Upper lobe of right lung (tissue), 1 donor: ENCODE measurements at regions not wholly inside any gene's neighbourhood (a gene's known extent, or its start where the extent isn't known, plus 50 kb on each side); places are given as distances from the start of the nearest gene placed in this dataset.

Experiments
- ATAC-seq: fragments of 200-7000 bp; cut with Tn5 transposase; one replicate; pipeline ENCODE4 v1.9.1; 2020; ENCODE audit warnings: mild to moderate bottlenecking, moderate library complexity
- DNase-seq: peaks from one replicate; pipeline ENCODE4 v3.0.0-alpha.2; 2020
- H3K27ac ChIP-seq: fragments of 200-600 bp; one replicate; pipeline ENCODE4 v1.8.0; 2022
- H3K27me3 ChIP-seq: fragments of 200-600 bp; one replicate; pipeline ENCODE4 v1.8.0; 2022; ENCODE audit warnings: mild to moderate bottlenecking
- H3K36me3 ChIP-seq: fragments of 200-600 bp; one replicate; pipeline ENCODE4 v1.8.0; 2022
- H3K4me1 ChIP-seq: fragments of 200-600 bp; one replicate; pipeline ENCODE4 v1.8.0; 2022
- H3K4me3 ChIP-seq: fragments of 200-600 bp; one replicate; pipeline ENCODE4 v1.8.0; 2022; ENCODE audit warnings: mild to moderate bottlenecking
- H3K9me3 ChIP-seq: fragments of 200-600 bp; one replicate; pipeline ENCODE4 v1.8.0; 2022
- intact Hi-C: fragments of 100-400 bp; cut with DNase I; formaldehyde crosslinking; loops from one replicate; pipeline ENCODE4 v1.11.0; 2022
- TF ChIP-seq, protein P1 (sequence below): fragments of 200-600 bp; IDR thresholded peaks from one replicate; pipeline ENCODE4 v1.8.0; 2022; ENCODE audit warnings: antibody characterized with exemption
- donor health status: DM: no; HTN: yes; CAD: no; lungs with severe emphysema.

DNA sequence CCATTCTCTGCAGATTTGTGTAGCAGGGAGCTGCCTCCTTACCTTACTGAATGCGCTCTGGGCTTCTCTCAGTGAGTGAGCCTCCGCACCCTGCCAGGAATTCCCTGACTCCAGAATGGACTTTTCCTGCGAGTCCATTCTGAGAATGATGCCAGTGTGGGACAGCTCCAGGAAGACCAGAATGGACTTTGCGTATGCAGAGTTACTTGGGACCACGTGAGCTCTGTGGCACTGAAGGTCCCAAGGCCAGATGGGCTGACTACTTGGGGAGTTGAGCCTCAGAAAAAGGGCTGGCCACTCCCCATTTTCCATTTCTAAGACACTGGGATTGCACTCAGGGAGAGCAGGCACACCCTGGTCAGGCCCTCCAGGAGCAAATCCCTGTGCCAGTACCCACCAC, 324.7 kb upstream of the ZMIZ1 start:
- ATAC-seq = no peak
- TF ChIP-seq, protein P1, sequence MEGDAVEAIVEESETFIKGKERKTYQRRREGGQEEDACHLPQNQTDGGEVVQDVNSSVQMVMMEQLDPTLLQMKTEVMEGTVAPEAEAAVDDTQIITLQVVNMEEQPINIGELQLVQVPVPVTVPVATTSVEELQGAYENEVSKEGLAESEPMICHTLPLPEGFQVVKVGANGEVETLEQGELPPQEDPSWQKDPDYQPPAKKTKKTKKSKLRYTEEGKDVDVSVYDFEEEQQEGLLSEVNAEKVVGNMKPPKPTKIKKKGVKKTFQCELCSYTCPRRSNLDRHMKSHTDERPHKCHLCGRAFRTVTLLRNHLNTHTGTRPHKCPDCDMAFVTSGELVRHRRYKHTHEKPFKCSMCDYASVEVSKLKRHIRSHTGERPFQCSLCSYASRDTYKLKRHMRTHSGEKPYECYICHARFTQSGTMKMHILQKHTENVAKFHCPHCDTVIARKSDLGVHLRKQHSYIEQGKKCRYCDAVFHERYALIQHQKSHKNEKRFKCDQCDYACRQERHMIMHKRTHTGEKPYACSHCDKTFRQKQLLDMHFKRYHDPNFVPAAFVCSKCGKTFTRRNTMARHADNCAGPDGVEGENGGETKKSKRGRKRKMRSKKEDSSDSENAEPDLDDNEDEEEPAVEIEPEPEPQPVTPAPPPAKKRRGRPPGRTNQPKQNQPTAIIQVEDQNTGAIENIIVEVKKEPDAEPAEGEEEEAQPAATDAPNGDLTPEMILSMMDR = no peak
- no peak overlapping the region for H3K27ac ChIP-seq

DNA sequence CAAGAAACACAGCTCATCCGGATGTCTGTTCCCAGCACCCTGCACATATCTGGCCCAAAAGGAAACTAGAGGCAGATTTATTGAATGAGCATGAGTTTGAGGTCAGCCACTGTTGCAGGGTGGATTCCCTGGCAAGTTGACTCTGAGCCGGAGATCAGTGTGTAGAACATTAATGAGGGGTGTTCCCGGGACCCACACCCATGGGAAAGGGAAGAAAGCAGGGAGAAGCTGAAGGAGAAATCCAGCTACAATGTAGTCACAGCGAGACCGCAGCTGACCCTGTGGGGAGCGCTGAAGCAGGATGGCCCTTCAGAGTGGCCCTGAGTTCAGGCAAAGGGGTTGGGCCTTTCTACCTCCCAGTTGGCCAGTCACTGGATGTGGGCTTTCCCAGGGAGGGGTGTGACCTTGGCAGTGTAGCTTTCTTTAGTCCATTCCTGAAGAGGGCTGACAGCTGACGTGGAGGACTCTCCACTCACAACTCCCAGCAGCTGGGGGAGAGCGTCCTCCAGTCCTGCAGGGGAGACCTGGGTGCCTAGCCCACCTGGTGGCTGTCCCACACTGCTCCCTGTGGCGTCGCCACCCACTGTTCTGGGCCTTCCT, 324.2 kb upstream of the ZMIZ1 start:
- H3K27ac ChIP-seq = peak overlapping the region; percentile 3

More for the DNA sequence above, 324.7 kb upstream of the ZMIZ1 start:
- H3K4me1 ChIP-seq = peaks cover 19% of the 10 kb centered on the region
- H3K4me3 ChIP-seq = no peak overlapping the region
- H3K9me3 ChIP-seq = no peaks in the 10 kb centered on the region
- intact Hi-C loops = no loop called here
- DNase-seq = no peak
- no peaks in the 10 kb centered on the region for H3K27me3 ChIP-seq
- H3K36me3 ChIP-seq = no peaks in the 10 kb centered on the region

DNA sequence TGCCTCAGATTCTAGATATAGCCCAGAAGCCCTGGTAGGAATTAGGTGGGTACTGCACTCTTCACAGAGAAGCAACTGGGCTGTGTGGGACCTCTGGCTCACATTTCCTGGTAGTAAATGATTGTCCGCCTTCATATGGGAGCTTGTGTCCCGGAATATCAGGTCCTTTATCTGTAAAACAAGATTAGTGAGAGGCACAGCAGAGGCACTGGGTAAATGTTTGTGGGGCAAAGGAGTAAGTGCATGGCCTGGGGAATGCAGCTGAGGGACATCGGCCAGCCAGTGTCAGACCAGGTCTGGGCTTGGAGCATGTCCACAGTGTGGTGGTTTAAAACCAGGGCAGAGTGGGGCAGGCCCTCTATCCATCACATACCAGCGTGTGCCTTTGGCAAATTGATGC, 323.3 kb upstream of the ZMIZ1 start:
- ATAC-seq (peak; percentile 7), DNase-seq (no peak)
- Histone ChIP-seq H3K4me3 (no peak overlapping the region), H3K4me1 (peaks cover 19% of the 10 kb centered on the region), H3K27ac (no peak overlapping the region), H3K36me3 (no peaks in the 10 kb centered on the region), H3K27me3 (no peaks in the 10 kb centered on the region), H3K9me3 (no peaks in the 10 kb centered on the region)
- intact Hi-C loops = no loop called here
- TF ChIP-seq, protein P1 = no peak

More for the DNA sequence above, 324.2 kb upstream of the ZMIZ1 start:
- H3K27me3 ChIP-seq = no peaks in the 10 kb centered on the region
- TF ChIP-seq, protein P1 = no peak
- intact Hi-C loops = no loop called here
- H3K4me1 ChIP-seq = peaks cover 19% of the 10 kb centered on the region
- ATAC-seq = peak; percentile 62
- no peak overlapping the region for H3K4me3 ChIP-seq
- no peaks in the 10 kb centered on the region for H3K36me3 ChIP-seq
- no peaks in the 10 kb centered on the region for H3K9me3 ChIP-seq
- DNase-seq = no peak

DNA sequence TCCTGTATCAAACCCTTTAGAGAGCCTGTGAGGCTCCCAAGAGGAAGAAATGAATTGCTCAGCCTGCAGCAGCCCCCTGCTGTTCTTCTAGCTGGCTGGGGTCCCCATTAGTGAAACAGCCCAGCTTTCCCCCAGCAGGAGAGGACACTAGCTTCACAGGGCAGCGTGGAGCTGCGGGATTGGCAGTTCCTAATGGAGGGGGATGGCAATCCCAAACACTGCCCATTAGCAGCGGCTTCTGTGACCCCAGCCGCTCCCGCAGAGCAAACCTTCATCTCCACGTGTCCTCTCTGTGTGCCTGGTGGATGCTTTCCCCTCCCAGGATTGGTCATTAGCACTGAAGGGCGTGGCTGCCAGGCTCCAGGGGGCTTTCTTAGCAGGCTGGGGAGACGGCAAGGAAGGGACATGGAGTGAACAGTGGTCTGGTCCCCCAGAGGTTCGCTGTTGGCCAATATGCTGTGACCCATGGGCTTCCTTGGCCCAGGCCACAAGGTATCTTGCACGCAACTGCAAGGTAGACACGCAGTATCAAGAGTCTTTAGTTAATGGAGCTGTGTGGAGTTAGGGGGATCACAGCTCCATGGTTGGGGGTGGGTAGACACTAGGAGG, 322.5 kb upstream of the ZMIZ1 start:
- TF ChIP-seq, protein P1 = no peak
- Histone ChIP-seq H3K9me3 (no peaks in the 10 kb centered on the region), H3K27me3 (no peaks in the 10 kb centered on the region), H3K4me3 (no peak overlapping the region), H3K4me1 (peaks cover 16% of the 10 kb centered on the region), H3K36me3 (no peaks in the 10 kb centered on the region), H3K27ac (no peak overlapping the region)
- ATAC-seq = no peak
- intact Hi-C loops = no loop called here
- DNase-seq = no peak

DNA sequence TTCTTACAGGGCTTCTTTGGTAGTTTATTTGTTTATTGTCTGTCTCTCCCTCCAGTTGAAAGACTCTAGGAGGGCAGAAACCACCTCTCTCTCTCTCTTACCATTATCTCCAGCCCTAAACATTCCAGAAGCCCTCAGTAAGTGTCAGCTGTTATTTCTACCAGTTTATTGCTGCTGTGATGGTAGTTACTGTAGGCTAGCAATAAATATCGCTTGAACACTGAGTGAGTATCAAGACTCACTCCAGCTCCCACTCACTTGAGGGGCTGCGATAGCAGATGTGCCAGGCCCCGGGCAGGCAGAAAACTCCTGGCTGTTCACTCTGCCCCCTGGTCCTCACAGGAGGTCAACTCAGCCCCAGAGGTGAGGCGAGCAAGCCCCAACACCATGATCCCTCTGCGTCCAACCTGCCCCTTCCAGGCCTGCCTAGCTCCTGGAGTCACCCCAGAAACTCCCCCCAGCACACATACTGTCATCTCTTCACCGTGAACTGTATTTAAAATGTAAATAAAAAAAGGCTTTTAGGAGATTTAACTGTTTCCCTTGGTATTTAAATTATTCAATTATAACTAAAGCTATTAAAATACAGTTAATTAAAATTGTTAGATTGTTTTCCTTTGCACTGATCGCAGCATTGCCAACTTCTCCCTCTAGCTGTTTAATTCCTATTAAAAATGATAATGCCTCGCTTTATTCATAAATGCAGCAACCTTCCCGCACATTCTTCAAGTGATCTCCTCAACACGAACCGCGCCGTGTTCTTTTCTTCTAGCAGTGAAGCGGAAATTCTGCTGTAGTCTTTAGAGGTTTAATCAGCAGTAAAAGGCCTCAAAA, 321.1 kb upstream of the ZMIZ1 start:
- intact Hi-C loops = no loop called here
- no peak for DNase-seq
- H3K9me3 ChIP-seq = no peaks in the 10 kb centered on the region
- ATAC-seq = no peak
- H3K27ac ChIP-seq = no peak overlapping the region
- H3K4me3 ChIP-seq = no peak overlapping the region
- TF ChIP-seq, protein P1 = no peak
- peaks cover 5% of the 10 kb centered on the region for H3K4me1 ChIP-seq
- H3K36me3 ChIP-seq = no peaks in the 10 kb centered on the region
- H3K27me3 ChIP-seq = no peaks in the 10 kb centered on the region
